HG03520 (cell line): ENCODE measurements at regions not wholly inside any gene's neighbourhood (a gene's known extent, or its start where the extent isn't known, plus 50 kb on each side); places are given as distances from the start of the nearest gene placed in this dataset.
"Not testable (repeated sequence)": the region's sequence is repeated elsewhere in the genome, so short reads cannot be mapped to it uniquely, and the experiment has no call there.

ENCODE experiments used
- ATAC-seq: cut with Tn5 transposase; IDR thresholded peaks from one replicate; pipeline ENCODE4 v1.9.1; 2021; ENCODE audit warnings: mild to moderate bottlenecking, moderate library complexity; ENCODE audit not compliant: unreplicated experiment

GRCh38 chr14:23694949-23695663, 58.9 kb downstream of the DHRS2 start:
- no peak for ATAC-seq

- ATAC-seq, result no peak
These were observed 59.5 kb downstream of the DHRS2 start for GRCh38 chr14:23695664-23695999.

- no peak for ATAC-seq
These were observed 60.6 kb downstream of the DHRS2 start for GRCh38 chr14:23696701-23697239.

GRCh38 chr14:23697680-23698079, 61.5 kb downstream of the DHRS2 start:
- ATAC-seq, result no peak

- ATAC-seq, result no peak
These were observed 66.7 kb downstream of the DHRS2 start for GRCh38 chr14:23702656-23703426.

GRCh38 chr14:23704890-23705289, 68.7 kb downstream of the DHRS2 start:
- ATAC-seq, result no peak

GRCh38 chr14:23707415-23707814, 71.3 kb downstream of the DHRS2 start:
- no peak for ATAC-seq

GRCh38 chr14:23708343-23708742, 72.2 kb downstream of the DHRS2 start:
- no peak for ATAC-seq

GRCh38 chr14:23709923-23710322, 73.8 kb downstream of the DHRS2 start:
- ATAC-seq, result no peak

GRCh38 chr14:23712287-23712686, 76.1 kb downstream of the DHRS2 start:
- ATAC-seq, result no peak

- ATAC-seq, result no peak
These were observed 83.2 kb downstream of the DHRS2 start for GRCh38 chr14:23719225-23719985.

GRCh38 chr14:23722675-23723074, 86.5 kb downstream of the DHRS2 start:
- ATAC-seq, result no peak

GRCh38 chr14:23723911-23724310, 87.7 kb downstream of the DHRS2 start:
- no peak for ATAC-seq

GRCh38 chr14:23725528-23725927, 89.4 kb downstream of the DHRS2 start:
- ATAC-seq, result no peak

GRCh38 chr14:23725980-23726710, 90.0 kb downstream of the DHRS2 start:
- ATAC-seq, result no peak

- ATAC-seq, result no peak
These were observed 91.6 kb downstream of the DHRS2 start for GRCh38 chr14:23727566-23728335.

- no peak for ATAC-seq
These were observed 92.6 kb downstream of the DHRS2 start for GRCh38 chr14:23728791-23729190.

- ATAC-seq, result no peak
These were observed 93.7 kb downstream of the DHRS2 start for GRCh38 chr14:23729720-23730387.

GRCh38 chr14:23735394-23735793, 99.2 kb downstream of the DHRS2 start:
- no peak for ATAC-seq

- not testable (repeated sequence) for ATAC-seq
These were observed 108.2 kb downstream of the DHRS2 start for GRCh38 chr14:23744368-23744767.
